ENCODE measurements at regions not wholly inside any gene's neighbourhood (a gene's known extent, or its start where the extent isn't known, plus 50 kb on each side); places are given as distances from the start of the nearest gene placed in this dataset.
"Not testable (repeated sequence)": the region's sequence is repeated elsewhere in the genome, so short reads cannot be mapped to it uniquely, and the experiment has no call there.

DNA sequence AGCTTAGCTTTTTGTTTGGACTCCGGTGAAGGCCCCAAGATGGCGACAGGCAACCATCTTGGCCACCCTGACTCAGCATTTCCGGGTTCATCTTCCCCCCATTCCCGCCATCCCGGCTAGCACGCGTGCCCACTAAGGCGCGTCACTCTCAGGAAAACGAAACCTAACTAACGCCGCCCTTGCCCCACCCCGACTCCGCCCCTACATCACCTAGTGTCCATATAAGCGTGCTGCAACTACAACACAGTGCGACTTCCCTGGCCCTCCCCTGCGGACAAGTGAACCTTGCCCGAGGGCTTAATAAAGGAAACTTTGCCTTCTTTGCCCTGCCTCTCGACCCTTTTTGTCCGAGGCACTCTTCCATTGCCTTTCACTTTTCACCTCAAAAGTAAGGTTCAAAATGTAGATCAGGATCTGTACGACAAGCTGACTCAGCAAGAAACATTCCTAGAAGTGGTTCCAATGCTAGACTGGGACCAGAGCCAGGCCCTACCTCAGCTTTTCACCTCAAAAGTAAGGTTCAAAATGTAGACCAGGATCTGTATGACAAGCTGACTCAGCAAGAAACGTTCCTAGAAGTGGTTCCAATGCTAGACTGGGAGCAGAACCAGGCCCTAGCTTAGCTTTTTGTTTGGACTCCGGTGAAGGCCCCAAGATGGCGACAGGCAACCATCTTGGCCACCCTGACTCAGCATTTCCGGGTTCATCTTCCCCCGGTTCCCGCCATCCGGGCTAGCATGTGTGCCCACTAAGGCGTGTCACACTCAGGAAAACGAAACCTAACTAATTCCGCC, 51.9 kb upstream of the TMEM97 start:
- H3K27me3 ChIP-seq (replicated peaks; ENCODE audit: insufficient read depth); H3K4me3 ChIP-seq; H3K9me3 ChIP-seq; DNase-seq (ENCODE audit: low spot score); intact Hi-C loops (cut with DNase I); H3K4me1 ChIP-seq (replicated peaks); H3K27ac ChIP-seq; H3K36me3 ChIP-seq: not testable (repeated sequence)
- 93% methylated on average over 31 of the region's 31 CpGs for WGBS

DNA sequence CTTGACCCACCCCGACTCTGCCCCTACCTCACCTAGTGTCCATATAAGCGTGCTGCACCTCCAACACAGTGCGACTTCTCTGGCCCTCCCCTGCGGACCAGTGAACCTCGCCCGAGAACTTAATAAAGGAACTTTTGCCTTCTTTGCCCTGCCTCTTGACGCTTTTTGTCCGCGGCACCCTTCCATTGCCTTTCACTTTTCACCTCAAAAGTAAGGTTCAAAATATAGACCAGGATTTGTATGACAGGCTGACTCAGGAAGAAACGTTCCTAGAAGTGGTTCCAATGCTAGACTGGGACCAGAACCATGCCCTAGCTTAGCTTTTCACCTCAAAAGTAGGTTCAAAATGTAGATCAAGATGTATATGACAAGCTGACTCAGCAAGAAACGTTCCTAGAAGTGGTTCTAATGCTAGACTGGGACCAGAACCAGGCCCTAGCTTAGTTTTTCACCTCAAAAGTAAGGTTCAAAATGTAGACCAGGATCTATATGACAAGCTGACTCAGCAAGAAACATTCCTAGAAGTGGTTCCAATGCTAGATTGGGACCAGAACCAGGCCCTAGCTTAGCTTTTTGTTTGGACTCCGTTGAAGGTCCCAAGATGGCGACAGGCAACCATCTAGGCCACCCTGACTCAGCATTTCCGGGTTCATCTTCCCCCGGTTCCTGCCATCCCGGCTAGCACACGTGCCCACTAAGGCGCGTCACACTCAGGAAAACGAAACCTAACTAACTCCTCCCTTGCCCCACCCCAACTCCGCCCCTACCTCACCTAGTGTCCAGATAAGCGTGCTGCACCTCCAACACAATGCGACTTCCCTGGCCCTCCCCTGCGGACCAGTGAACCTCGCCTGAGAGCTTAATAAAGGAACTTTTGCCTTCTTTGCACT, 51.0 kb upstream of the TMEM97 start:
- H3K27ac ChIP-seq, result no peak overlapping the region
- intact Hi-C loops (cut with DNase I), result no loop called here
- no peaks in the 10 kb centered on the region for H3K27me3 ChIP-seq (replicated peaks; ENCODE audit: insufficient read depth)
- DNase-seq (ENCODE audit: low spot score), result no peak
- 90% methylated on average over 25 of the region's 25 CpGs for WGBS
- H3K4me1 ChIP-seq (replicated peaks), result no peaks in the 10 kb centered on the region
- no peaks in the 10 kb centered on the region for H3K36me3 ChIP-seq
- TF ChIP-seq POLR2AphosphoS5 (IDR thresholded peaks at IDR 0.05), result no peak
- TF ChIP-seq, protein P1, sequence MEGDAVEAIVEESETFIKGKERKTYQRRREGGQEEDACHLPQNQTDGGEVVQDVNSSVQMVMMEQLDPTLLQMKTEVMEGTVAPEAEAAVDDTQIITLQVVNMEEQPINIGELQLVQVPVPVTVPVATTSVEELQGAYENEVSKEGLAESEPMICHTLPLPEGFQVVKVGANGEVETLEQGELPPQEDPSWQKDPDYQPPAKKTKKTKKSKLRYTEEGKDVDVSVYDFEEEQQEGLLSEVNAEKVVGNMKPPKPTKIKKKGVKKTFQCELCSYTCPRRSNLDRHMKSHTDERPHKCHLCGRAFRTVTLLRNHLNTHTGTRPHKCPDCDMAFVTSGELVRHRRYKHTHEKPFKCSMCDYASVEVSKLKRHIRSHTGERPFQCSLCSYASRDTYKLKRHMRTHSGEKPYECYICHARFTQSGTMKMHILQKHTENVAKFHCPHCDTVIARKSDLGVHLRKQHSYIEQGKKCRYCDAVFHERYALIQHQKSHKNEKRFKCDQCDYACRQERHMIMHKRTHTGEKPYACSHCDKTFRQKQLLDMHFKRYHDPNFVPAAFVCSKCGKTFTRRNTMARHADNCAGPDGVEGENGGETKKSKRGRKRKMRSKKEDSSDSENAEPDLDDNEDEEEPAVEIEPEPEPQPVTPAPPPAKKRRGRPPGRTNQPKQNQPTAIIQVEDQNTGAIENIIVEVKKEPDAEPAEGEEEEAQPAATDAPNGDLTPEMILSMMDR (IDR thresholded peaks at IDR 0.05), result no peak
- TF ChIP-seq POLR2A (IDR thresholded peaks at IDR 0.05), result no peak
- H3K9me3 ChIP-seq, result no peaks in the 10 kb centered on the region
- no peak overlapping the region for H3K4me3 ChIP-seq

DNA sequence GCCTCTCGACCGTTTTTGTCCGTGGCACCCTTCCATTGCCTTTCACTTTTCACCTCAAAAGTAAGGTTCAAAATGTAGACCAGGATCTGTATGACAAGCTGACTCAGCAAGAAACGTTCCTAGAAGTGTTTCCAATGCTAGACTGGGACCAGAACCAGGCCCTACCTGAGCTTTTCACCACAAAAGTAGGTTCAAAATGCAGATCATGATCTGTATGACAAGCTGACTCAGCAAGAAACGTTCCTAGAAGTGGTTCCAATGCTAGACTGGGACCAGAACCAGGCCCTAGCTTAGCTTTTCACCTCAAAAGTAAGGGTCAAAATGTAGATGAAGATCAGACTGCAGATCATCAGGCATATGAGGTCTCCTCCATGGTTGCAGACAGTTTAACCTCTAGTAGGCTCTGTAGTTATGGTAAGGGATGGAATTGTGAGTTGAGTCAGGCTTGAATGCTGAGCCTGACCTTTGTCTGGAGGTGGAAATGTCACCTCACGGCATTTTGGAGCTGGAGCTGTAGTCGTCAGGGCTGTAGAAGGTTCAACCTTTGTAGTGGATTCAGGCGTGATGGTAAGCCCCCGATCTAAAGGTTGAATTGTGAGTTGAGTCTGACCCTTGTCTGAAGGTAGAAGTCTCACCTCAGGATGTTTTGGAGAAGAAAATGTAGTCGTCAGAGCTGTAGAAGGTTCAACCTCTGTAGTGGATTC, 50.2 kb upstream of the TMEM97 start:
- intact Hi-C loops (cut with DNase I), result no loop called here
- no peaks in the 10 kb centered on the region for H3K9me3 ChIP-seq
- H3K27ac ChIP-seq, result no peak overlapping the region
- no peak for TF ChIP-seq POLR2AphosphoS5 (IDR thresholded peaks at IDR 0.05)
- TF ChIP-seq, protein P1 (IDR thresholded peaks at IDR 0.05), result no peak
- no peak for TF ChIP-seq POLR2A (IDR thresholded peaks at IDR 0.05)
- H3K4me1 ChIP-seq (replicated peaks), result no peaks in the 10 kb centered on the region
- 81% methylated on average over 10 of the region's 10 CpGs for WGBS
- H3K36me3 ChIP-seq, result no peaks in the 10 kb centered on the region
- no peak for DNase-seq (ENCODE audit: low spot score)
- H3K4me3 ChIP-seq, result no peak overlapping the region
- H3K27me3 ChIP-seq (replicated peaks; ENCODE audit: insufficient read depth), result no peaks in the 10 kb centered on the region

Small RNA genes in the stretch of these regions (small RNA-seq; reads per million reads assigned to genes)
- gene AC061975.2, result 0 reads per million in 2 donors

Data from prostate gland (tissue), 2 donors.